ENCODE measurements at regions not wholly inside any gene's neighbourhood (a gene's known extent, or its start where the extent isn't known, plus 50 kb on each side); places are given as distances from the start of the nearest gene placed in this dataset.

GRCh38 chr2:144097440-144098225 is 422.3 kb downstream of the ZEB2 start (continued):
- TF ChIP-seq, protein P1, sequence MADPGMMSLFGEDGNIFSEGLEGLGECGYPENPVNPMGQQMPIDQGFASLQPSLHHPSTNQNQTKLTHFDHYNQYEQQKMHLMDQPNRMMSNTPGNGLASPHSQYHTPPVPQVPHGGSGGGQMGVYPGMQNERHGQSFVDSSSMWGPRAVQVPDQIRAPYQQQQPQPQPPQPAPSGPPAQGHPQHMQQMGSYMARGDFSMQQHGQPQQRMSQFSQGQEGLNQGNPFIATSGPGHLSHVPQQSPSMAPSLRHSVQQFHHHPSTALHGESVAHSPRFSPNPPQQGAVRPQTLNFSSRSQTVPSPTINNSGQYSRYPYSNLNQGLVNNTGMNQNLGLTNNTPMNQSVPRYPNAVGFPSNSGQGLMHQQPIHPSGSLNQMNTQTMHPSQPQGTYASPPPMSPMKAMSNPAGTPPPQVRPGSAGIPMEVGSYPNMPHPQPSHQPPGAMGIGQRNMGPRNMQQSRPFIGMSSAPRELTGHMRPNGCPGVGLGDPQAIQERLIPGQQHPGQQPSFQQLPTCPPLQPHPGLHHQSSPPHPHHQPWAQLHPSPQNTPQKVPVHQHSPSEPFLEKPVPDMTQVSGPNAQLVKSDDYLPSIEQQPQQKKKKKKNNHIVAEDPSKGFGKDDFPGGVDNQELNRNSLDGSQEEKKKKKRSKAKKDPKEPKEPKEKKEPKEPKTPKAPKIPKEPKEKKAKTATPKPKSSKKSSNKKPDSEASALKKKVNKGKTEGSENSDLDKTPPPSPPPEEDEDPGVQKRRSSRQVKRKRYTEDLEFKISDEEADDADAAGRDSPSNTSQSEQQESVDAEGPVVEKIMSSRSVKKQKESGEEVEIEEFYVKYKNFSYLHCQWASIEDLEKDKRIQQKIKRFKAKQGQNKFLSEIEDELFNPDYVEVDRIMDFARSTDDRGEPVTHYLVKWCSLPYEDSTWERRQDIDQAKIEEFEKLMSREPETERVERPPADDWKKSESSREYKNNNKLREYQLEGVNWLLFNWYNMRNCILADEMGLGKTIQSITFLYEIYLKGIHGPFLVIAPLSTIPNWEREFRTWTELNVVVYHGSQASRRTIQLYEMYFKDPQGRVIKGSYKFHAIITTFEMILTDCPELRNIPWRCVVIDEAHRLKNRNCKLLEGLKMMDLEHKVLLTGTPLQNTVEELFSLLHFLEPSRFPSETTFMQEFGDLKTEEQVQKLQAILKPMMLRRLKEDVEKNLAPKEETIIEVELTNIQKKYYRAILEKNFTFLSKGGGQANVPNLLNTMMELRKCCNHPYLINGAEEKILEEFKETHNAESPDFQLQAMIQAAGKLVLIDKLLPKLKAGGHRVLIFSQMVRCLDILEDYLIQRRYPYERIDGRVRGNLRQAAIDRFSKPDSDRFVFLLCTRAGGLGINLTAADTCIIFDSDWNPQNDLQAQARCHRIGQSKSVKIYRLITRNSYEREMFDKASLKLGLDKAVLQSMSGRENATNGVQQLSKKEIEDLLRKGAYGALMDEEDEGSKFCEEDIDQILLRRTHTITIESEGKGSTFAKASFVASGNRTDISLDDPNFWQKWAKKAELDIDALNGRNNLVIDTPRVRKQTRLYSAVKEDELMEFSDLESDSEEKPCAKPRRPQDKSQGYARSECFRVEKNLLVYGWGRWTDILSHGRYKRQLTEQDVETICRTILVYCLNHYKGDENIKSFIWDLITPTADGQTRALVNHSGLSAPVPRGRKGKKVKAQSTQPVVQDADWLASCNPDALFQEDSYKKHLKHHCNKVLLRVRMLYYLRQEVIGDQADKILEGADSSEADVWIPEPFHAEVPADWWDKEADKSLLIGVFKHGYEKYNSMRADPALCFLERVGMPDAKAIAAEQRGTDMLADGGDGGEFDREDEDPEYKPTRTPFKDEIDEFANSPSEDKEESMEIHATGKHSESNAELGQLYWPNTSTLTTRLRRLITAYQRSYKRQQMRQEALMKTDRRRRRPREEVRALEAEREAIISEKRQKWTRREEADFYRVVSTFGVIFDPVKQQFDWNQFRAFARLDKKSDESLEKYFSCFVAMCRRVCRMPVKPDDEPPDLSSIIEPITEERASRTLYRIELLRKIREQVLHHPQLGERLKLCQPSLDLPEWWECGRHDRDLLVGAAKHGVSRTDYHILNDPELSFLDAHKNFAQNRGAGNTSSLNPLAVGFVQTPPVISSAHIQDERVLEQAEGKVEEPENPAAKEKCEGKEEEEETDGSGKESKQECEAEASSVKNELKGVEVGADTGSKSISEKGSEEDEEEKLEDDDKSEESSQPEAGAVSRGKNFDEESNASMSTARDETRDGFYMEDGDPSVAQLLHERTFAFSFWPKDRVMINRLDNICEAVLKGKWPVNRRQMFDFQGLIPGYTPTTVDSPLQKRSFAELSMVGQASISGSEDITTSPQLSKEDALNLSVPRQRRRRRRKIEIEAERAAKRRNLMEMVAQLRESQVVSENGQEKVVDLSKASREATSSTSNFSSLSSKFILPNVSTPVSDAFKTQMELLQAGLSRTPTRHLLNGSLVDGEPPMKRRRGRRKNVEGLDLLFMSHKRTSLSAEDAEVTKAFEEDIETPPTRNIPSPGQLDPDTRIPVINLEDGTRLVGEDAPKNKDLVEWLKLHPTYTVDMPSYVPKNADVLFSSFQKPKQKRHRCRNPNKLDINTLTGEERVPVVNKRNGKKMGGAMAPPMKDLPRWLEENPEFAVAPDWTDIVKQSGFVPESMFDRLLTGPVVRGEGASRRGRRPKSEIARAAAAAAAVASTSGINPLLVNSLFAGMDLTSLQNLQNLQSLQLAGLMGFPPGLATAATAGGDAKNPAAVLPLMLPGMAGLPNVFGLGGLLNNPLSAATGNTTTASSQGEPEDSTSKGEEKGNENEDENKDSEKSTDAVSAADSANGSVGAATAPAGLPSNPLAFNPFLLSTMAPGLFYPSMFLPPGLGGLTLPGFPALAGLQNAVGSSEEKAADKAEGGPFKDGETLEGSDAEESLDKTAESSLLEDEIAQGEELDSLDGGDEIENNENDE (IDR thresholded peaks at IDR 0.05; ENCODE audit: low read depth, low read length), result no peak
